ENCODE measurements at regions not wholly inside any gene's neighbourhood (a gene's known extent, or its start where the extent isn't known, plus 50 kb on each side); places are given as distances from the start of the nearest gene placed in this dataset.

DNA sequence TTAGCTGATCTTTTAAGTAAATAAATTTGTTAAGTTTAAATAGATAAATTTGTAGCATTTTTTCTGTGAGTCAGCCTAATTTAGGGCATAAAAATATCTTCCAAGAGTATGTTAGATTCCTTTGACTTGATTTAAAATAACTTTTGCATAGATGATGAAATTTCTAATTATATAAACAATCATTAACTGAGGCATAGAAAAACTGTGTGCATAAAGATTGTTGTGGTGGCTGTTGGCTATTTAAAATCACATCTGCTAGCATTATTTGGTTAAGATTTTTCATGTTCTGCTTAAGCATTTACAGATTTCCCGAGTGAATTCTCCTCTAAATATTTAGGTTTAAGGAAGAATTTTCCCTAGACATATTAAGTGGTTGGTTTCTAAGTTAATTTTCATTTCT lies 223.2 kb downstream of the FSCB start:
- no peaks in the 10 kb centered on the region for H3K36me3 ChIP-seq (replicated peaks in 1 of 2; ENCODE audit: control insufficient read depth in 1 of 2, insufficient read depth in 2 of 2, low read length in 1 of 2)
- H3K27me3 ChIP-seq (ENCODE audit: insufficient read depth) = no peaks in the 10 kb centered on the region
- no peaks in the 10 kb centered on the region for H3K9me2 ChIP-seq
- H3K4me3 ChIP-seq (ENCODE audit: low read depth in 2 of 2, low read length in 1 of 2) = no peak overlapping the region
- no peak overlapping the region for H2AFZ ChIP-seq (ENCODE audit: low read depth)
- ChIA-PET POLR2A (no interaction called here), CTCF (no interaction called here)
- no peaks in the 10 kb centered on the region for H3K79me2 ChIP-seq (ENCODE audit: insufficient read depth)
- DNase-seq = no peak
- no peak for TF ChIP-seq NFIC (IDR thresholded peaks at IDR 0.05; ENCODE audit: borderline replicate concordance)
- no peak for TF ChIP-seq RFX5 (IDR thresholded peaks at IDR 0.05; ENCODE audit: low read length)
- no peak for TF ChIP-seq POLR2AphosphoS5 (IDR thresholded peaks at IDR 0.05; ENCODE audit: low read depth, low read length)
- TF ChIP-seq, protein P1, sequence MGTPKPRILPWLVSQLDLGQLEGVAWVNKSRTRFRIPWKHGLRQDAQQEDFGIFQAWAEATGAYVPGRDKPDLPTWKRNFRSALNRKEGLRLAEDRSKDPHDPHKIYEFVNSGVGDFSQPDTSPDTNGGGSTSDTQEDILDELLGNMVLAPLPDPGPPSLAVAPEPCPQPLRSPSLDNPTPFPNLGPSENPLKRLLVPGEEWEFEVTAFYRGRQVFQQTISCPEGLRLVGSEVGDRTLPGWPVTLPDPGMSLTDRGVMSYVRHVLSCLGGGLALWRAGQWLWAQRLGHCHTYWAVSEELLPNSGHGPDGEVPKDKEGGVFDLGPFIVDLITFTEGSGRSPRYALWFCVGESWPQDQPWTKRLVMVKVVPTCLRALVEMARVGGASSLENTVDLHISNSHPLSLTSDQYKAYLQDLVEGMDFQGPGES (IDR thresholded peaks at IDR 0.05; ENCODE audit: low read depth, low read length) = no peak
- no peak for TF ChIP-seq EZH2phosphoT487 (IDR thresholded peaks at IDR 0.05; ENCODE audit: borderline replicate concordance, low read depth)
- TF ChIP-seq FOXJ3 (CRISPR knock-in tag; IDR thresholded peaks at IDR 0.05) = no peak
- TF ChIP-seq USF1 (IDR thresholded peaks at IDR 0.05; ENCODE audit: borderline replicate concordance, low read depth) = no peak
- no peaks in the 10 kb centered on the region for H3K9me3 ChIP-seq
- no peak overlapping the region for H3K27ac ChIP-seq (ENCODE audit: low read depth in 2 of 2, low read length in 1 of 2)
- H3K4me2 ChIP-seq = no peak overlapping the region
- H3K9ac ChIP-seq = no peak overlapping the region
- WGBS (ENCODE audit: low lambda C conversion rate) = 0% methylated on average over 1 of the region's 1 CpG
- H3K4me1 ChIP-seq (ENCODE audit: control insufficient read depth in 1 of 2, insufficient read depth in 2 of 2, low read depth in 1 of 2, low read length in 1 of 2) = no peaks in the 10 kb centered on the region
- H4K20me1 ChIP-seq (ENCODE audit: insufficient read depth) = no peaks in the 10 kb centered on the region
- H3F3A ChIP-seq (replicated peaks; ENCODE audit: insufficient read depth) = no peaks in the 10 kb centered on the region

- H2AFZ ChIP-seq (ENCODE audit: low read depth) = no peak overlapping the region
- H4K20me1 ChIP-seq (ENCODE audit: insufficient read depth) = no peaks in the 10 kb centered on the region
- H3K9me3 ChIP-seq = no peaks in the 10 kb centered on the region
- no peak overlapping the region for H3K27ac ChIP-seq (ENCODE audit: low read depth in 2 of 2, low read length in 1 of 2)
- H3K79me2 ChIP-seq (ENCODE audit: insufficient read depth) = no peaks in the 10 kb centered on the region
- DNase-seq = no peak
- ChIA-PET CTCF (no interaction called here), POLR2A (no interaction called here)
- H3K4me3 ChIP-seq (ENCODE audit: low read depth in 2 of 2, low read length in 1 of 2) = no peak overlapping the region
- H3K27me3 ChIP-seq (ENCODE audit: insufficient read depth) = no peaks in the 10 kb centered on the region
- H3K9me2 ChIP-seq = no peaks in the 10 kb centered on the region
- TF ChIP-seq, protein P2, sequence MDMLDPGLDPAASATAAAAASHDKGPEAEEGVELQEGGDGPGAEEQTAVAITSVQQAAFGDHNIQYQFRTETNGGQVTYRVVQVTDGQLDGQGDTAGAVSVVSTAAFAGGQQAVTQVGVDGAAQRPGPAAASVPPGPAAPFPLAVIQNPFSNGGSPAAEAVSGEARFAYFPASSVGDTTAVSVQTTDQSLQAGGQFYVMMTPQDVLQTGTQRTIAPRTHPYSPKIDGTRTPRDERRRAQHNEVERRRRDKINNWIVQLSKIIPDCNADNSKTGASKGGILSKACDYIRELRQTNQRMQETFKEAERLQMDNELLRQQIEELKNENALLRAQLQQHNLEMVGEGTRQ (IDR thresholded peaks at IDR 0.05; ENCODE audit: borderline replicate concordance, low read depth, low read length) = no peak
- TF ChIP-seq RAD21 (IDR thresholded peaks at IDR 0.05; ENCODE audit: low read length) (no peak), MEF2A (IDR thresholded peaks at IDR 0.05; ENCODE audit: borderline replicate concordance, low read depth) (no peak), TCF12 (IDR thresholded peaks at IDR 0.05) (no peak), RXRA (IDR thresholded peaks at IDR 0.05; ENCODE audit: borderline replicate concordance, low read depth) (no peak), GABPA (IDR thresholded peaks at IDR 0.05; ENCODE audit: low read depth) (no peak), MXI1 (IDR thresholded peaks at IDR 0.05; ENCODE audit: low read depth, low read length) (no peak)
- H3K36me3 ChIP-seq (replicated peaks in 1 of 2; ENCODE audit: control insufficient read depth in 1 of 2, insufficient read depth in 2 of 2, low read length in 1 of 2) = no peaks in the 10 kb centered on the region
- H3F3A ChIP-seq (replicated peaks; ENCODE audit: insufficient read depth) = no peaks in the 10 kb centered on the region
- no peaks in the 10 kb centered on the region for H3K4me1 ChIP-seq (ENCODE audit: control insufficient read depth in 1 of 2, insufficient read depth in 2 of 2, low read depth in 1 of 2, low read length in 1 of 2)
- WGBS (ENCODE audit: low lambda C conversion rate) = 0% methylated on average over 1 of the region's 1 CpG
- H3K9ac ChIP-seq = no peak overlapping the region
- no peak overlapping the region for H3K4me2 ChIP-seq
Observed at GRCh38 chr14:44279357-44279756, 227.7 kb downstream of the FSCB start.

All from SK-N-SH (cell line).